ENCODE measurements at regions not wholly inside any gene's neighbourhood (a gene's known extent, or its start where the extent isn't known, plus 50 kb on each side); places are given as distances from the start of the nearest gene placed in this dataset.
A peak's percentile ranks its signal among the peaks of the same experiment; 100 is the strongest.
"Not testable (repeated sequence)": the region's sequence is repeated elsewhere in the genome, so short reads cannot be mapped to it uniquely, and the experiment has no call there.

- no peak overlapping the region for H3K4me3 Mint-ChIP-seq
- peaks cover under 1% of the 10 kb centered on the region for H3K9me3 Mint-ChIP-seq
- H3K36me3 Mint-ChIP-seq (ENCODE audit: low read depth), result no peaks in the 10 kb centered on the region
- H3K27ac Mint-ChIP-seq (ENCODE audit: unreplicated experiment), result no peak overlapping the region
- H3K4me1 Mint-ChIP-seq, result peaks cover 20% of the 10 kb centered on the region
- no peak for DNase-seq (ENCODE audit: low read depth, low spot score)
- TF ChIP-seq CTCF (conservative IDR thresholded peaks at IDR 0.05), result peak; percentile 47
- peaks cover 3% of the 10 kb centered on the region for H3K27me3 Mint-ChIP-seq (ENCODE audit: low read depth)
These were observed 423.2 kb downstream of the PREX1 start for GRCh38 chr20:48404598-48404997.

- Mint-ChIP-seq H3K27ac (ENCODE audit: unreplicated experiment) (no peak overlapping the region), H3K36me3 (ENCODE audit: low read depth) (no peaks in the 10 kb centered on the region), H3K9me3 (no peaks in the 10 kb centered on the region), H3K4me3 (no peak overlapping the region), H3K4me1 (peaks cover 28% of the 10 kb centered on the region), H3K27me3 (ENCODE audit: low read depth) (peaks cover 3% of the 10 kb centered on the region)
- no peak for TF ChIP-seq CTCF (conservative IDR thresholded peaks at IDR 0.05)
- no peak for DNase-seq (ENCODE audit: low read depth, low spot score)
These were observed 424.5 kb downstream of the PREX1 start for GRCh38 chr20:48403167-48403761.

DNA sequence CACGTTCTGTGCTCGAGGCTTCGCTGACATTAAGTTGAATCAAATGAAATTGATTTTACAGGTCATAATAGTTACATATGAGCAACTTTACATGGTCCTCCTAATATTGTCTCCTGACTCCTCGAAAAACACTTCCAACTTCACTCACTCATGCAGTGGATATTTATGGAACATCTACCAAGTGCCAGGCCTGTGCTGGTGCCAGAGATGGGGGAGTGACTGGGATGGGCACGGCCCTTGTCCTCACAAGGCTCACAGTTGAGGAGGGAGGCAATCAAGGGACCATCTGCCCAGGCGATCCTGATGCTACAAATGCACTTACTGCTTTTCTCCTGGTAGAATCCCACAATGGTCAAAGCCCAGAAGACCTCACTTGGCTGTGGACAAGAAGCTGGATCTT, 426.4 kb downstream of the PREX1 start:
- H3K27ac Mint-ChIP-seq (ENCODE audit: unreplicated experiment), result no peak overlapping the region
- DNase-seq (ENCODE audit: low read depth, low spot score), result no peak
- H3K4me3 Mint-ChIP-seq, result no peak overlapping the region
- no peaks in the 10 kb centered on the region for H3K9me3 Mint-ChIP-seq
- H3K4me1 Mint-ChIP-seq, result peaks cover 15% of the 10 kb centered on the region
- TF ChIP-seq CTCF (conservative IDR thresholded peaks at IDR 0.05), result no peak
- H3K36me3 Mint-ChIP-seq (ENCODE audit: low read depth), result no peaks in the 10 kb centered on the region
- peaks cover 3% of the 10 kb centered on the region for H3K27me3 Mint-ChIP-seq (ENCODE audit: low read depth)

DNA sequence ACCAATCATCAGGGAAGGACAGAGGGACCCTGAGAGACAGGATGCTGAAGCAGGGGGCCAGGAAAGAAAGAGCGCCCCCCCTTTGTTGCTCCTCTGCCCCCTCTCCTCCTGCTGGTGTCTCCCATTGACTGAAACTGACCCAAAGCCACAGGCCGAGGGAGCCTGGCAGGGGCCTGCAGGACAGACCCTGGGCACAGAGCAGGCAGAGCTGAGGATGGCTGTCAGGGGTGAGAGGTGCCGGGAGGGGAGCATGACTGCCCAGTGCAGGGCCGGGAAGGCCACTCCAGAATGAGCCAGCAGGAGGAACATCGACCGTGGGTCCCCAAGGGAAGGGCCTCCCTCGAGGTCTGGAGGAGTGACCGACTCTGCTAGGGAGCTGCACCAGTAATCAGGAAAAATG, 427.8 kb downstream of the PREX1 start:
- peaks cover 3% of the 10 kb centered on the region for H3K27me3 Mint-ChIP-seq (ENCODE audit: low read depth)
- no peak for TF ChIP-seq CTCF (conservative IDR thresholded peaks at IDR 0.05)
- H3K36me3 Mint-ChIP-seq (ENCODE audit: low read depth), result no peaks in the 10 kb centered on the region
- H3K27ac Mint-ChIP-seq (ENCODE audit: unreplicated experiment), result no peak overlapping the region
- DNase-seq (ENCODE audit: low read depth, low spot score), result no peak
- H3K9me3 Mint-ChIP-seq, result no peaks in the 10 kb centered on the region
- H3K4me1 Mint-ChIP-seq, result peaks cover 27% of the 10 kb centered on the region
- H3K4me3 Mint-ChIP-seq, result no peak overlapping the region

DNA sequence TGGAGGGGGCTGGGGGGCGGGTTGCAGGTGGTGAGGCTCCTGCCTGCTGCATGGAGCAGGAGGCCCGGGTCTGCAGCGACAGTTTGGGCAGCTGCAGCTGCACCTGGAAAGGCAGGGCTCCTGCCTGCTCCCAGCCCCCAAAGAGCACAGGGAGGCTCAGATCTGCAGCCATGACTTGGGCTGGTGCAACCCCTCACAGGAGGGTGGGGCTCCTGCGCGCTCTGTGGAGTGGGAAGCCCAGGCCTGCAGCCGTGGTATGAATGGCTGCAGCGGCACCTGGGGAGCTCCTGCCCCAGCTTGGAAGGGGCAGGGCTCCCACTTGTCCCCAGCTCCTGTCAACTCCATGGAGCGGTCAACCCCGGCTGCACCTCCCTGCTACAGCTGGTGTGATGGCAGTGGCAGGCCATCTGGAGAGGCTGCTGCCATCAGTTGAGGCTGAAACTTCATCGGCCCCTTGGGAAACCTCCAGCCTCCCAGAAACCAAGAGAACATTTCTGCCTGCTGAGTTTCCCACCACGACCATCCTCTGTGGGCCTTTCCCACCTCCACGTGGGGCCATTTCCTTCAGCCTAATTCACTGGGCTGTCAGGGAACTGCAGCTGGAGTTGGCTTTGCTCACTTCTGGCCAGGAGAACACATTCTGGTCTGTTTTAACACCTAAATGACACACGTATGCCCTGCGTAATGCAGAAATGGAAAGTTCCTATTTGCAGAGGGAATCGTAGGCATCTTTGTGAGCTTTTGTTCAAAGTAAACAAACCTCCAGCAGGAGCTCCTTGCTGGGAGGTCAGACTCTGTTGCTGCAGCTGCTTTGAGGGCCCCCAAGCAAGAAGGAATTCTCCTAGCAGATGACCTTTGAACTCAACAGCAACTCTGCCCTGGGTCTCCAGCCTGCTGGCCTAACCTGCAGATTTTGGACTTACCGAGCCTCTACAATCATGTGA, 429.0 kb downstream of the PREX1 start:
- H3K9me3 Mint-ChIP-seq, result no peaks in the 10 kb centered on the region
- DNase-seq (ENCODE audit: low read depth, low spot score), result no peak
- no peaks in the 10 kb centered on the region for H3K36me3 Mint-ChIP-seq (ENCODE audit: low read depth)
- TF ChIP-seq CTCF (conservative IDR thresholded peaks at IDR 0.05), result no peak
- H3K27ac Mint-ChIP-seq (ENCODE audit: unreplicated experiment), result peak overlapping the region; percentile 45
- H3K4me1 Mint-ChIP-seq, result peaks cover 39% of the 10 kb centered on the region
- H3K27me3 Mint-ChIP-seq (ENCODE audit: low read depth), result peaks cover 6% of the 10 kb centered on the region
- no peak overlapping the region for H3K4me3 Mint-ChIP-seq

GRCh38 chr20:48396981-48397861, 430.6 kb downstream of the PREX1 start:
- H3K27me3 Mint-ChIP-seq (ENCODE audit: low read depth); H3K9me3 Mint-ChIP-seq; H3K4me3 Mint-ChIP-seq; H3K36me3 Mint-ChIP-seq (ENCODE audit: low read depth); DNase-seq (ENCODE audit: low read depth, low spot score); H3K27ac Mint-ChIP-seq (ENCODE audit: unreplicated experiment): not testable (repeated sequence)
- peaks cover 42% of the 10 kb centered on the region for H3K4me1 Mint-ChIP-seq
